Ascending aorta (tissue), 2 donors: ENCODE measurements at regions not wholly inside any gene's neighbourhood (a gene's known extent, or its start where the extent isn't known, plus 50 kb on each side); places are given as distances from the start of the nearest gene placed in this dataset.
"Not testable (repeated sequence)": the region's sequence is repeated elsewhere in the genome, so short reads cannot be mapped to it uniquely, and the experiment has no call there.

Experiments used
- DNase-seq, 2 donors: peaks; one replicate each; pipeline ENCODE4 v3.0.0-alpha.2; 2019; ENCODE audit warnings: low spot score in 2 of 2
- H3K27ac ChIP-seq, 2 donors: fragments of 200-600 bp; sonication (generic); one replicate each; pipeline ENCODE4 v1.5.1; 2016 to 2017; ENCODE audit warnings: mild to moderate bottlenecking in 1 of 2
- H3K27me3 ChIP-seq: fragments of 200-600 bp; sonication (generic); one replicate; pipeline ENCODE4 v1.5.1; 2017
- H3K36me3 ChIP-seq, 2 donors: fragments of 200-600 bp; sonication (generic); one replicate each; pipeline ENCODE4 v1.5.1; 2016
- H3K4me1 ChIP-seq, 2 donors: fragments of 200-600 bp; sonication (generic); one replicate each; pipeline ENCODE4 v1.5.1; 2016 to 2017; ENCODE audit warnings: mild to moderate bottlenecking in 1 of 2
- H3K4me3 ChIP-seq, 2 donors: fragments of 200-600 bp; sonication (generic); one replicate each; pipeline ENCODE4 v1.5.1; 2016 to 2017; ENCODE audit warnings: mild to moderate bottlenecking in 1 of 2
- H3K9me3 ChIP-seq, 2 donors: fragments of 200-600 bp; sonication (generic); one replicate each; pipeline ENCODE4 v1.5.1; 2016
- CTCF ChIP-seq, 3 experiments: fragments of 200-600 bp in 2 of 3; fragments of 450-650 bp in 1 of 3; sonication (generic) in 2 of 3; IDR thresholded peaks; one replicate each; pipeline ENCODE4 v1.5.1; 2016 to 2019; ENCODE audit warnings: antibody characterized with exemption in 3 of 3, mild to moderate bottlenecking in 1 of 3, moderate library complexity in 1 of 3
- intact Hi-C: fragments of 100-400 bp; cut with DNase I; formaldehyde crosslinking; loops from one replicate; pipeline ENCODE4 v1.15.1; 2023

GRCh38 chr16:9348912-9349311, 257.5 kb downstream of the HAPSTR1 start:
- no peak overlapping the region for H3K27ac ChIP-seq
- intact Hi-C loops: no loop called here

GRCh38 chr16:9349373-9349960, 258.0 kb downstream of the HAPSTR1 start:
- H3K4me3 ChIP-seq, H3K36me3 ChIP-seq, H3K4me1 ChIP-seq, intact Hi-C loops, DNase-seq, H3K9me3 ChIP-seq, H3K27ac ChIP-seq, H3K27me3 ChIP-seq: not testable (repeated sequence)

More at GRCh38 chr16:9348912-9349311, 257.5 kb downstream of the HAPSTR1 start:
- no peak for TF ChIP-seq CTCF (IDR thresholded peaks at IDR 0.05)
- no peaks in the 10 kb centered on the region for H3K27me3 ChIP-seq
- H3K9me3 ChIP-seq: peaks cover 4 to 5% of the 10 kb centered on the region in 2 donors
- no peak overlapping the region for H3K4me3 ChIP-seq
- H3K36me3 ChIP-seq: no peaks in the 10 kb centered on the region
- DNase-seq: no peak
- H3K4me1 ChIP-seq: no peaks in the 10 kb centered on the region

GRCh38 chr16:9350119-9350799, 258.8 kb downstream of the HAPSTR1 start:
- H3K27me3 ChIP-seq, H3K27ac ChIP-seq, DNase-seq, intact Hi-C loops, H3K4me3 ChIP-seq, H3K4me1 ChIP-seq, H3K9me3 ChIP-seq, H3K36me3 ChIP-seq: not testable (repeated sequence)

- H3K27me3 ChIP-seq: no peaks in the 10 kb centered on the region
- H3K36me3 ChIP-seq: no peaks in the 10 kb centered on the region
- TF ChIP-seq CTCF (IDR thresholded peaks at IDR 0.05): no peak
- peaks cover 4 to 5% of the 10 kb centered on the region in 2 donors for H3K9me3 ChIP-seq
- intact Hi-C loops: no loop called here
- no peak overlapping the region for H3K27ac ChIP-seq
- H3K4me1 ChIP-seq: no peaks in the 10 kb centered on the region
- no peak for DNase-seq
- H3K4me3 ChIP-seq: no peak overlapping the region
Measured at GRCh38 chr16:9351440-9351839, 260.0 kb downstream of the HAPSTR1 start.

- Histone ChIP-seq H3K4me1 (no peaks in the 10 kb centered on the region), H3K4me3 (no peak overlapping the region), H3K36me3 (no peaks in the 10 kb centered on the region), H3K27ac (no peak overlapping the region), H3K27me3 (no peaks in the 10 kb centered on the region), H3K9me3 (peaks cover 4 to 5% of the 10 kb centered on the region in 2 donors)
- intact Hi-C loops: no loop called here
- DNase-seq: no peak
- no peak for TF ChIP-seq CTCF (IDR thresholded peaks at IDR 0.05)
Measured at GRCh38 chr16:9351841-9352434, 260.5 kb downstream of the HAPSTR1 start.

GRCh38 chr16:9357829-9358228, 266.4 kb downstream of the HAPSTR1 start:
- no peak overlapping the region for H3K27ac ChIP-seq
- no peak overlapping the region for H3K4me3 ChIP-seq
- TF ChIP-seq CTCF (IDR thresholded peaks at IDR 0.05): no peak
- H3K27me3 ChIP-seq: no peaks in the 10 kb centered on the region
- peaks cover 0 to 12% of the 10 kb centered on the region in 2 donors for H3K9me3 ChIP-seq
- intact Hi-C loops: no loop called here
- no peaks in the 10 kb centered on the region for H3K36me3 ChIP-seq
- H3K4me1 ChIP-seq: no peaks in the 10 kb centered on the region
- DNase-seq: no peak
